ENCODE measurements at regions not wholly inside any gene's neighbourhood (a gene's known extent, or its start where the extent isn't known, plus 50 kb on each side); places are given as distances from the start of the nearest gene placed in this dataset.

GRCh38 chr2:240302933-240303595, 132.4 kb upstream of the GPC1 start:
- H3K27ac ChIP-seq, result no peak overlapping the region
- no peak overlapping the region for H3K4me3 ChIP-seq (replicated peaks in 1 of 3)
- DNase-seq, result no peak
- H3K4me1 ChIP-seq, result no peaks in the 10 kb centered on the region
- H3K27me3 ChIP-seq, result no peaks in the 10 kb centered on the region
- H3K36me3 ChIP-seq, result no peaks in the 10 kb centered on the region
- no peaks in the 10 kb centered on the region for H3K9me3 ChIP-seq
- TF ChIP-seq CTCF (IDR thresholded peaks at IDR 0.05) (no peak), POLR2A (IDR thresholded peaks at IDR 0.05) (no peak)
- intact Hi-C loops (cut with DNase I), result no loop called here
- 89 to 100% methylated on average over 1 of the region's 2 CpGs for WGBS, 2 donors

GRCh38 chr2:240303896-240304745, 131.3 kb upstream of the GPC1 start:
- intact Hi-C loops (cut with DNase I), result no loop called here
- TF ChIP-seq CTCF (IDR thresholded peaks at IDR 0.05), result no peak
- no peak for TF ChIP-seq POLR2A (IDR thresholded peaks at IDR 0.05)
- 88 to 92% methylated on average over 20 to 23 of the region's 25 CpGs for WGBS, 2 donors
- DNase-seq, result no peak
- Histone ChIP-seq H3K27ac (no peak overlapping the region), H3K36me3 (no peaks in the 10 kb centered on the region), H3K9me3 (no peaks in the 10 kb centered on the region), H3K27me3 (no peaks in the 10 kb centered on the region), H3K4me3 (replicated peaks in 1 of 3) (no peak overlapping the region), H3K4me1 (no peaks in the 10 kb centered on the region)

- Histone ChIP-seq H3K27ac (no peak overlapping the region), H3K4me3 (replicated peaks in 1 of 3) (no peak overlapping the region), H3K36me3 (no peaks in the 10 kb centered on the region), H3K27me3 (no peaks in the 10 kb centered on the region), H3K4me1 (no peaks in the 10 kb centered on the region), H3K9me3 (no peaks in the 10 kb centered on the region)
- no peak for DNase-seq
- TF ChIP-seq POLR2A (IDR thresholded peaks at IDR 0.05) (no peak), CTCF (IDR thresholded peaks at IDR 0.05) (no peak)
- intact Hi-C loops (cut with DNase I), result no loop called here
- 81 to 86% methylated on average over 12 of the region's 12 CpGs for WGBS, 2 donors
These were observed 130.7 kb upstream of the GPC1 start for GRCh38 chr2:240304746-240305161.

GRCh38 chr2:240305369-240305962, 130.0 kb upstream of the GPC1 start:
- no peak for TF ChIP-seq POLR2A (IDR thresholded peaks at IDR 0.05)
- TF ChIP-seq CTCF (IDR thresholded peaks at IDR 0.05), result no peak
- intact Hi-C loops (cut with DNase I), result no loop called here
- H3K27me3 ChIP-seq, result no peaks in the 10 kb centered on the region
- no peaks in the 10 kb centered on the region for H3K36me3 ChIP-seq
- no peaks in the 10 kb centered on the region for H3K9me3 ChIP-seq
- no peak overlapping the region for H3K27ac ChIP-seq
- 39 to 51% methylated on average over 20 of the region's 20 CpGs for WGBS, 2 donors
- H3K4me1 ChIP-seq, result no peaks in the 10 kb centered on the region
- DNase-seq, result no peak
- H3K4me3 ChIP-seq (replicated peaks in 1 of 3), result no peak overlapping the region

GRCh38 chr2:240306185-240306584, 129.3 kb upstream of the GPC1 start:
- TF ChIP-seq CTCF (IDR thresholded peaks at IDR 0.05), result no peak
- TF ChIP-seq POLR2A (IDR thresholded peaks at IDR 0.05), result no peak
- intact Hi-C loops (cut with DNase I), result no loop called here
- H3K27ac ChIP-seq, result no peak overlapping the region
- no peaks in the 10 kb centered on the region for H3K27me3 ChIP-seq
- H3K4me3 ChIP-seq (replicated peaks in 1 of 3), result no peak overlapping the region
- no peaks in the 10 kb centered on the region for H3K36me3 ChIP-seq
- WGBS, 2 donors, result 93 to 96% methylated on average over 9 of the region's 9 CpGs
- H3K9me3 ChIP-seq, result no peaks in the 10 kb centered on the region
- no peak for DNase-seq
- no peaks in the 10 kb centered on the region for H3K4me1 ChIP-seq
